Breast epithelium (tissue), 4 donors: ENCODE measurements at regions not wholly inside any gene's neighbourhood (a gene's known extent, or its start where the extent isn't known, plus 50 kb on each side); places are given as distances from the start of the nearest gene placed in this dataset.
"Not testable (repeated sequence)": the region's sequence is repeated elsewhere in the genome, so short reads cannot be mapped to it uniquely, and the experiment has no call there.

Experiments used
- DNase-seq, 2 donors: peaks; one replicate each; pipeline ENCODE4 v3.0.0-alpha.2; 2019; ENCODE audit warnings: low spot score in 2 of 2
- H3K27ac ChIP-seq, 2 donors: fragments of 200-600 bp; sonication (generic) in 1 of 2; one replicate each; pipeline ENCODE4 v1.5.1; 2016 to 2019; ENCODE audit warnings: mild to moderate bottlenecking in 1 of 2
- H3K27me3 ChIP-seq, 2 donors: fragments of 200-600 bp; sonication (generic) in 1 of 2; one replicate each; pipeline versions ENCODE4 v1.5.1 to v1.6.0; 2017 to 2019; ENCODE audit warnings: control low read depth in 1 of 2, mild to moderate bottlenecking in 1 of 2
- H3K36me3 ChIP-seq: fragments of 200-600 bp; one replicate; pipeline ENCODE4 v1.5.1; 2019
- H3K4me1 ChIP-seq, 2 donors: fragments of 200-600 bp; sonication (generic); one replicate each; pipeline ENCODE4 v1.5.1; 2016 to 2019; ENCODE audit warnings: control low read depth in 1 of 2
- H3K4me3 ChIP-seq, 3 donors: fragments of 200-600 bp; sonication (generic); 1 replicate in 2 of 3; 2 replicates in 1 of 3; pipeline ENCODE4 v1.5.1; 2016 to 2019; ENCODE audit warnings: mild to moderate bottlenecking in 3 of 3, moderate library complexity in 2 of 3
- H3K9me3 ChIP-seq, 2 donors: fragments of 200-600 bp; sonication (generic) in 1 of 2; one replicate each; pipeline ENCODE4 v1.5.1; 2016 to 2019; ENCODE audit warnings: control low read depth in 1 of 2
- POLR2A ChIP-seq: fragments of 450-650 bp; IDR thresholded peaks from one replicate; pipeline ENCODE4 v1.6.1; 2016; ENCODE audit warnings: antibody characterized with exemption, mild to moderate bottlenecking, moderate library complexity
- POLR2AphosphoS5 ChIP-seq, 3 donors: sonication (generic); formaldehyde crosslinking; IDR thresholded peaks; one replicate each; pipeline ENCODE4 v1.6.1; 2017; ENCODE audit warnings: antibody characterized with exemption in 3 of 3
- intact Hi-C: fragments of 100-400 bp; cut with DNase I; formaldehyde crosslinking; loops from one replicate; pipeline ENCODE4 v1.15.1; 2023; ENCODE audit warnings: low total_unique reads
- TF ChIP-seq, protein P1 (sequence below), 3 donors: fragments of 450-650 bp; IDR thresholded peaks; one replicate each; pipeline ENCODE4 v1.5.1; 2016 to 2017; ENCODE audit warnings: antibody characterized with exemption in 3 of 3, mild to moderate bottlenecking in 3 of 3, moderate library complexity in 3 of 3

DNA sequence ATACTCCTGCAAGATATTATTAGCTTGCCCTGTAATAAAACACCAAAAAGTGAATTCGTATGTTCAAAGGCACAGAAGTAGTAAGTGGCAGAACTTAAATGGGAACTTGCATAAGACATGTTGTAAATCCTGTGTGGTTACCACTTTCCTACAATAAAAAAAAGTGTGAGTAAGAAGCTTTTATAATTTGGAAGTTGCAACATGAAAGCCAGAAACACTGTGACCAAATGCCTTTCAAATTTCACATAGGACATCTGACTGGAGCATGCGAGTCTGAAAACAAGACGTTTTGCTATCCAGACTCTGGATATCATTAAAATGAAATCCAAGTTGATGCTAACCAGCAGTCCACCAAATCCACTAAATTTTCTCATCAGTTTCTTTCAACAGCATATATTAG lies 886.2 kb upstream of the NRXN1 start:
- peaks cover 3 to 31% of the 10 kb centered on the region in 2 donors for H3K9me3 ChIP-seq
- H3K36me3 ChIP-seq, result no peaks in the 10 kb centered on the region
- TF ChIP-seq, protein P1, sequence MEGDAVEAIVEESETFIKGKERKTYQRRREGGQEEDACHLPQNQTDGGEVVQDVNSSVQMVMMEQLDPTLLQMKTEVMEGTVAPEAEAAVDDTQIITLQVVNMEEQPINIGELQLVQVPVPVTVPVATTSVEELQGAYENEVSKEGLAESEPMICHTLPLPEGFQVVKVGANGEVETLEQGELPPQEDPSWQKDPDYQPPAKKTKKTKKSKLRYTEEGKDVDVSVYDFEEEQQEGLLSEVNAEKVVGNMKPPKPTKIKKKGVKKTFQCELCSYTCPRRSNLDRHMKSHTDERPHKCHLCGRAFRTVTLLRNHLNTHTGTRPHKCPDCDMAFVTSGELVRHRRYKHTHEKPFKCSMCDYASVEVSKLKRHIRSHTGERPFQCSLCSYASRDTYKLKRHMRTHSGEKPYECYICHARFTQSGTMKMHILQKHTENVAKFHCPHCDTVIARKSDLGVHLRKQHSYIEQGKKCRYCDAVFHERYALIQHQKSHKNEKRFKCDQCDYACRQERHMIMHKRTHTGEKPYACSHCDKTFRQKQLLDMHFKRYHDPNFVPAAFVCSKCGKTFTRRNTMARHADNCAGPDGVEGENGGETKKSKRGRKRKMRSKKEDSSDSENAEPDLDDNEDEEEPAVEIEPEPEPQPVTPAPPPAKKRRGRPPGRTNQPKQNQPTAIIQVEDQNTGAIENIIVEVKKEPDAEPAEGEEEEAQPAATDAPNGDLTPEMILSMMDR (IDR thresholded peaks at IDR 0.05), result no peak
- TF ChIP-seq POLR2A (no peak), POLR2AphosphoS5 (IDR thresholded peaks at IDR 0.05) (no peak)
- no peak overlapping the region for H3K27ac ChIP-seq
- intact Hi-C loops, result loop anchor here (10.0 kb wide), 1 partner anchor 357 kb away; no protein-coding TSS in a partner anchor
- H3K4me3 ChIP-seq, result no peak overlapping the region
- no peaks in the 10 kb centered on the region for H3K4me1 ChIP-seq
- H3K27me3 ChIP-seq, result no peaks in the 10 kb centered on the region
- no peak for DNase-seq

GRCh38 chr2:51903728-51904127 lies 871.8 kb upstream of the NRXN1 start:
- TF ChIP-seq POLR2AphosphoS5 (IDR thresholded peaks at IDR 0.05), result no peak
- no peak for TF ChIP-seq POLR2A
- TF ChIP-seq, protein P1 (IDR thresholded peaks at IDR 0.05), result no peak
- no peak for DNase-seq
- H3K27ac ChIP-seq, result no peak overlapping the region
- H3K4me1 ChIP-seq, result no peaks in the 10 kb centered on the region
- H3K36me3 ChIP-seq, result no peaks in the 10 kb centered on the region
- intact Hi-C loops, result no loop called here
- no peak overlapping the region for H3K4me3 ChIP-seq
- no peaks in the 10 kb centered on the region for H3K27me3 ChIP-seq
- no peaks in the 10 kb centered on the region for H3K9me3 ChIP-seq

DNA sequence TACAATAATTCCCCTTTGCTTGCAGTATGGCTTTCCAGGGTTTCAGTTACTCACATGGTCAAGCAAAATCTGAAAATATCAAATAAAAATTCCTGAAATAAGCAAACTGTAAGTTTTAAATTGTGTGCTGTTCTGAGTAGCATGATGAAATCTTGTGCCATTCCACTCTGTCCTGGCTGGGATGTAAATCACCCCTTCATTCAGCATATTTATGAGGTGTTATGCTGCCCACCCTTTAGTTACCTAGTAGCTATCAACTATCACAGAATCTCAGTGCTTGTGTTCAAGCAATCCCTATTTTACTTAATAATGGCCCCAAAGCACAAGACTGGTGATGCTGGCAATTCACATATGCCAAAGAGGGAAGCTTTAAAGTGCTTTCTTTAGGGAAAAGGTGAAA lies 867.7 kb upstream of the NRXN1 start:
- no peak for DNase-seq
- Histone ChIP-seq H3K36me3 (no peaks in the 10 kb centered on the region), H3K4me3 (no peak overlapping the region), H3K27me3 (no peaks in the 10 kb centered on the region), H3K4me1 (no peaks in the 10 kb centered on the region), H3K9me3 (no peaks in the 10 kb centered on the region), H3K27ac (no peak overlapping the region)
- TF ChIP-seq, protein P1 (IDR thresholded peaks at IDR 0.05), result no peak
- no peak for TF ChIP-seq POLR2AphosphoS5 (IDR thresholded peaks at IDR 0.05)
- TF ChIP-seq POLR2A, result no peak
- intact Hi-C loops, result no loop called here

DNA sequence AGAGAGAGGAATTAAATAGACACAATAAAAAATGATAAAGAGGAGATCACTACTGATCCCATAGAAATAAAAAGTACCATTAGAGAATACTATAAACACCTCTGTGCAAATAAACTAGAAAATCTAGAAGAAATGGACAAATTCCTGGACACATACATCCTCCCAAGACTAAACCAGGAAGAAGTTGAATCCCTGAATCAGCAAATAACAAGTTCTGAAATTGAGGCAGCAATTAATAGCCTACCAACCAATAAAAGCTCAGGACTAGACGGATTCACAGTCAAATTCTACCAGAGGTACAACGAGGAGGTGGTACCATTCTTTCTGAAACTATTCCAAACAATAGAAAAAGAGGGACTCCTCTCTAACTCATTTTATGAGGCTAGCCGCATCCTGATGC lies 862.7 kb upstream of the NRXN1 start:
- not testable (repeated sequence) for H3K27ac ChIP-seq, DNase-seq, H3K4me1 ChIP-seq, H3K36me3 ChIP-seq, H3K27me3 ChIP-seq, H3K4me3 ChIP-seq
- intact Hi-C loops, result loop anchor here (5.0 kb wide), 2 partner anchors 1217 to 1362 kb away; no protein-coding TSS in a partner anchor
- H3K9me3 ChIP-seq, result peaks cover 8 to 15% of the 10 kb centered on the region in 2 donors

GRCh38 chr2:51888120-51888519 lies 856.2 kb upstream of the NRXN1 start:
- no peaks in the 10 kb centered on the region for H3K27me3 ChIP-seq
- no peak overlapping the region for H3K4me3 ChIP-seq
- no peak overlapping the region for H3K27ac ChIP-seq
- H3K36me3 ChIP-seq, result no peaks in the 10 kb centered on the region
- no peaks in the 10 kb centered on the region for H3K4me1 ChIP-seq
- TF ChIP-seq, protein P1 (IDR thresholded peaks at IDR 0.05), result no peak
- H3K9me3 ChIP-seq, result peaks cover 8 to 10% of the 10 kb centered on the region in 2 donors
- intact Hi-C loops, result no loop called here
- DNase-seq, result no peak

DNA sequence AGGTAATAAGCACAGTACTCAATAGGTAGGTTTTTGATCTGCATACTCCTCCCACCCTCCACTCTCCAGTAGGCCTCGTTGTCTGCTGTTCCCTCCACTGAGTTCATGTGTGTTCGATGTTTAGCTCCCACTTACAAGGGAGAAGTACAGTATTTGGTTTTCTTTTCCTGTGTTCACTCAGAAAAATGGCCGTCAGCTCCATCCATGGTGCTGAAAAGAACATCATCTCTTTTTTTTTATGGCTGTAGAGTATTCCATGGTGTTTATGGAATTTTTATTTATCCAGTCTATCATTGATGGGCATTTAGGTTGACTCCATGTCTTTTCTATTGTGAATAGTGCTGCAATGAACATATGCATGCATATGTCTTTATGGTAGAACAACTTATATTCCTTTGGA lies 849.7 kb upstream of the NRXN1 start:
- Histone ChIP-seq H3K9me3 (peaks cover 6 to 24% of the 10 kb centered on the region in 2 donors), H3K36me3 (no peaks in the 10 kb centered on the region), H3K27me3 (no peaks in the 10 kb centered on the region), H3K4me3 (no peak overlapping the region), H3K4me1 (no peaks in the 10 kb centered on the region), H3K27ac (no peak overlapping the region)
- TF ChIP-seq, protein P1 (IDR thresholded peaks at IDR 0.05), result no peak
- TF ChIP-seq POLR2AphosphoS5 (IDR thresholded peaks at IDR 0.05), result no peak
- no peak for TF ChIP-seq POLR2A
- DNase-seq, result no peak
- intact Hi-C loops, result no loop called here
